ENCODE measurements at regions not wholly inside any gene's neighbourhood (a gene's known extent, or its start where the extent isn't known, plus 50 kb on each side); places are given as distances from the start of the nearest gene placed in this dataset.

- no peak for DNase-seq
These were observed 91.6 kb upstream of the LNX1 start for GRCh38 chr4:53682908-53683307.

GRCh38 chr4:53682196-53682595 lies 90.9 kb upstream of the LNX1 start:
- no peak for DNase-seq

GRCh38 chr4:53680598-53680997 lies 89.3 kb upstream of the LNX1 start:
- DNase-seq: no peak

GRCh38 chr4:53680168-53680567 lies 88.9 kb upstream of the LNX1 start:
- no peak for DNase-seq

- no peak for DNase-seq
These were observed 85.2 kb upstream of the LNX1 start for GRCh38 chr4:53676402-53676871.

GRCh38 chr4:53674903-53675302 lies 83.6 kb upstream of the LNX1 start:
- no peak for DNase-seq

- DNase-seq: no peak
These were observed 81.6 kb upstream of the LNX1 start for GRCh38 chr4:53672873-53673272.

- no peak for DNase-seq
These were observed 80.5 kb upstream of the LNX1 start for GRCh38 chr4:53671757-53672156.

GRCh38 chr4:53659737-53660136 lies 68.5 kb upstream of the LNX1 start:
- no peak for DNase-seq

- no peak for DNase-seq
These were observed 67.8 kb upstream of the LNX1 start for GRCh38 chr4:53659112-53659511.

- no peak for DNase-seq
These were observed 66.7 kb upstream of the LNX1 start for GRCh38 chr4:53658029-53658428.

GRCh38 chr4:53656421-53656981 lies 65.2 kb upstream of the LNX1 start:
- DNase-seq: no peak

GRCh38 chr4:53654300-53654758 lies 63.0 kb upstream of the LNX1 start:
- no peak for DNase-seq

GRCh38 chr4:53653484-53654053 lies 62.3 kb upstream of the LNX1 start:
- DNase-seq: no peak

GRCh38 chr4:53651156-53651735 lies 60.0 kb upstream of the LNX1 start:
- no peak for DNase-seq

GRCh38 chr4:53649357-53649756 lies 58.1 kb upstream of the LNX1 start:
- no peak for DNase-seq

GRCh38 chr4:53647547-53647946 lies 56.3 kb upstream of the LNX1 start:
- no peak for DNase-seq

GRCh38 chr4:53646795-53647194 lies 55.5 kb upstream of the LNX1 start:
- DNase-seq: no peak

GRCh38 chr4:53645108-53645507 lies 53.8 kb upstream of the LNX1 start:
- no peak for DNase-seq

GRCh38 chr4:53644607-53645006 lies 53.3 kb upstream of the LNX1 start:
- DNase-seq: no peak
